Embryonic facial prominence (tissue), 1 donor: ENCODE measurements at regions not wholly inside any gene's neighbourhood (a gene's known extent, or its start where the extent isn't known, plus 50 kb on each side); places are given as distances from the start of the nearest gene placed in this dataset.
A peak's percentile ranks its signal among the peaks of the same experiment; 100 is the strongest.

Source experiments
- DNase-seq: peaks from one replicate; pipeline ENCODE4 v3.0.0-alpha.2; 2016; ENCODE audit errors: extremely low spot score

- DNase-seq, result no peak
Observed at GRCh38 chr7:25841575-25841974, 310.4 kb upstream of the NFE2L3 start.

- DNase-seq, result no peak
Observed at GRCh38 chr7:25842201-25842733, 309.7 kb upstream of the NFE2L3 start.

- DNase-seq, result no peak
Observed at GRCh38 chr7:25843467-25843866, 308.5 kb upstream of the NFE2L3 start.

GRCh38 chr7:25844102-25844870 lies 307.7 kb upstream of the NFE2L3 start:
- no peak for DNase-seq

GRCh38 chr7:25845464-25845863 lies 306.5 kb upstream of the NFE2L3 start:
- DNase-seq, result no peak

GRCh38 chr7:25846722-25847121 lies 305.3 kb upstream of the NFE2L3 start:
- peak; percentile 84 for DNase-seq

GRCh38 chr7:25847336-25848070 lies 304.5 kb upstream of the NFE2L3 start:
- DNase-seq, result no peak

GRCh38 chr7:25849500-25850184 lies 302.4 kb upstream of the NFE2L3 start:
- DNase-seq, result no peak

GRCh38 chr7:25850216-25850615 lies 301.8 kb upstream of the NFE2L3 start:
- no peak for DNase-seq

- no peak for DNase-seq
Observed at GRCh38 chr7:25850735-25851134, 301.3 kb upstream of the NFE2L3 start.

GRCh38 chr7:25851332-25852210 lies 300.4 kb upstream of the NFE2L3 start:
- no peak for DNase-seq

GRCh38 chr7:25852211-25852938 lies 299.6 kb upstream of the NFE2L3 start:
- DNase-seq, result no peak

- DNase-seq, result no peak
Observed at GRCh38 chr7:25852939-25853271, 299.1 kb upstream of the NFE2L3 start.

- DNase-seq, result no peak
Observed at GRCh38 chr7:25853314-25853713, 298.7 kb upstream of the NFE2L3 start.

- DNase-seq, result no peak
Observed at GRCh38 chr7:25854059-25854458, 297.9 kb upstream of the NFE2L3 start.

GRCh38 chr7:25854608-25855497 lies 297.1 kb upstream of the NFE2L3 start:
- peak; percentile 99 for DNase-seq

- DNase-seq, result no peak
Observed at GRCh38 chr7:25855854-25856782, 295.9 kb upstream of the NFE2L3 start.

- no peak for DNase-seq
Observed at GRCh38 chr7:25857376-25858067, 294.5 kb upstream of the NFE2L3 start.
